Dedifferentiated amniotic fluid mesenchymal stem cell (primary cell): ENCODE measurements at regions not wholly inside any gene's neighbourhood (a gene's known extent, or its start where the extent isn't known, plus 50 kb on each side); places are given as distances from the start of the nearest gene placed in this dataset.
A peak's percentile ranks its signal among the peaks of the same experiment; 100 is the strongest.

ENCODE experiments used
- DNase-seq: peaks from one replicate; pipeline ENCODE4 v3.0.0-alpha.2; 2016; ENCODE audit errors: extremely low spot score

DNA sequence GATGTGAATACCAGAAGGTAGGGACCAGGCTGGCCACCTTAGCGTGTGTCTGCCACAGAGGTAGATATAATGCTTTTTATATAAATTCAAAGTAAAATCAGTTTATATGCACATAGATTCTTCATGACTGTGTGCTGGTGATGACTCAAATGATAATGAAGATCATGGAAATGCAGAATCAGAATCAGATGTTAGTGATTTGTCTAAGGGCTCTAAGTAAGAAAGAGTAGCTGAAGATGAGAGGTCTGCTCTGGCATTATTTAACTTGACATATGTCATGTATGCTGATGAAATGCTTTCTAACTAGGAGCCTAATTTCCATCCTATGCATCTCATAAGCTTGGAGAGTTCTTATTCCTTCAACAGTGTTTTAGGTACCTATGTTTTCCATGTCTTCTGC, 50.3 kb upstream of the DPH6 start:
- no peak for DNase-seq

DNA sequence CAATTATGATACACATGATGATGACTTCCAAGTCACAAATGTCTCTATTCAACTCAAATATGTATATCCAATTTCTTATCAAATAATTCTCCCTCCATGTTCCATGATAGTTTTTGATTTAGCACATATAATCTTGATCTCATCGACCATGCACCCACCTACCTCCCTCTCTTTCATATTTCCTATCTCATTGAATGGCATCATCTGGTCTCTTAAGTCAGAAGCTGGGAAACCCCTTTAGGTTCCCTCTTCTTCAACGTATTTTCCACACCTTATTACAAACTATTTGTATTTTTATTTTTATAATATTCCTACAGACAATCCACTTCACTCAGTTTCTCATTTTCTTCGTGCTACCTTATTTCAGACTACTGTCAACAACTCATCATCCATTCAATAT, 56.9 kb upstream of the DPH6 start:
- no peak for DNase-seq

DNA sequence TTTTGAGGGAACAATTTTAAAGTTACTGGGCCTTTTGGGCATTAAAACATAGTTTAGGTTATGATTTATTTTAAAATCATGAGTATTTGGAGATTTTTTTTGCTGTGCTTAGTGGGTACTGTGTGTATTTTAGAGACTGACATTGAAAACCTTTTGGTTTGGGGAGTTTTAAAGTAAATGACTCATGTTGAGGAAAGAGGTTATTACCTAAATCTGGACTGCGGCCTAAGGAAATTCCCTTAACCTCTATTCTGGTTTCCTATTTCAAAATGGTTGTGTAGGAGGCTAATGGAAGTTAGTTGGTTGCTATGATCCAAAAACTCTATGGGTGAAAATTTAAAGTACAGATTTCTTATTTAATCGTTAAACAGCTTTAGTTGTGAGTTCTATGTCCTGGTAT, 57.3 kb upstream of the DPH6 start:
- DNase-seq: peak; percentile 44

DNA sequence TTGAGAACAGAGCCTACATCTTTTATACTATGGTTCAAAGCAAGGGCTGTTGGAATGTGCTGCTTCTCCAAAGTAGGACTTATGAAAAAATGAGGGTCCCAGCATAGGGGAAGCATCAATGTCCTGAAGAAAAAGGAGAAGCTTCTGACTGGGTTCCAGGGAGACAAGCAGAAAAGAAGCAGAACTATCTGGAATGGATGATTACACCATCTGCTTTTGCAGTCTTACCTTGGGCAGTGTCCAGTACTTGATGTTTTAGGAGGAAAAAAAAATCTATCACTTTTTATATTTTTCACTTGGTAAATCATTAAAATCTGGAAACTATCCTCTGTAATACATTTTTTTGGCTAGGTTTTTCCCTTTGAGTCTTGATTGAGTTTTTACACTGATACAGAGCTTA, 57.9 kb upstream of the DPH6 start:
- no peak for DNase-seq

DNA sequence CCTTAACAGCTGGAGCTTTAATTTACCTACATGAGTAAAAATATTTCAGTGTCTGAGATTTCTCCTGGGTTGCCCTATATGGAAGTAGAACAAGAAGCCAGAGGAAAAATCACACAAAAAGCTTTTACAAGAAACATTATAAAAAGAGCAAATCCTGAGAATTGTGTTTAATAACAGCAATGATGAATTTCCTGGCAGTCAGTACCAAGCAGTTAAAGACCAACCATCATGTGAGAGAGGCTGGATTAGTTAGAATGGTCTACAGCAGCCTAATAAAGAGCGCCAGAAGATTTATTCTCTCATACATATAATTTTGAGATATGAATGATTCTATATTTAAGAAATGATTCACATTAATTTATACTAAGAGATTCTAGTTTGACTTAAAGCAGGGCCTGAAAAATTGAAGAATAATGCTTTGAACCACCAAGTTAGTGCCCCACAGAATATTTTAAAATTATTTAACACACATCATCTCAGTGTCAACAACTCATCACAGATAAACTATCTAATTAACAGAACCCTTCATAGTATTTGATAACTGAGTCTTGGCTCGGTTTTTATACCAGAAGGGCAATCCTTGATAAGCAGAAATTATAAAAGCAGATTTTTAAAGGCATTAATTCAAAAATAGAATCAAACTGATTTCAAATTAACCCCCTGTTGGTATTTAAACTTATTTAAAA, 59.9 kb upstream of the DPH6 start:
- DNase-seq: no peak

DNA sequence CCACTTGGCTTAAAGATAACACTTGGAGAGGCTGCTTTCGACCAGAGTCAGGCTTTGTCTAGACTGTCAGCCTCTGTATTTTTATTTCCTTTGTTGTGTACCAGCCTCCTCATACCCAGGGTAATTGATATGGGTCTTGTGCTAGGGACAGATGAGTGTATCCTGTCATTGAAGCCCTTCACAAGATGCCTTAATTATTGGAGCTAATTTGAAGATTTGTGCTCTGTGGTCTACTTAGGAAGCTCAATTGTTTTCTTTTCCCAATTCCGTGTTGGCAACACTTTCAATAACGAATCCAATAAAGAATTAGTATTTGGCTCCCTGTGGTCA, 60.5 kb upstream of the DPH6 start:
- no peak for DNase-seq

DNA sequence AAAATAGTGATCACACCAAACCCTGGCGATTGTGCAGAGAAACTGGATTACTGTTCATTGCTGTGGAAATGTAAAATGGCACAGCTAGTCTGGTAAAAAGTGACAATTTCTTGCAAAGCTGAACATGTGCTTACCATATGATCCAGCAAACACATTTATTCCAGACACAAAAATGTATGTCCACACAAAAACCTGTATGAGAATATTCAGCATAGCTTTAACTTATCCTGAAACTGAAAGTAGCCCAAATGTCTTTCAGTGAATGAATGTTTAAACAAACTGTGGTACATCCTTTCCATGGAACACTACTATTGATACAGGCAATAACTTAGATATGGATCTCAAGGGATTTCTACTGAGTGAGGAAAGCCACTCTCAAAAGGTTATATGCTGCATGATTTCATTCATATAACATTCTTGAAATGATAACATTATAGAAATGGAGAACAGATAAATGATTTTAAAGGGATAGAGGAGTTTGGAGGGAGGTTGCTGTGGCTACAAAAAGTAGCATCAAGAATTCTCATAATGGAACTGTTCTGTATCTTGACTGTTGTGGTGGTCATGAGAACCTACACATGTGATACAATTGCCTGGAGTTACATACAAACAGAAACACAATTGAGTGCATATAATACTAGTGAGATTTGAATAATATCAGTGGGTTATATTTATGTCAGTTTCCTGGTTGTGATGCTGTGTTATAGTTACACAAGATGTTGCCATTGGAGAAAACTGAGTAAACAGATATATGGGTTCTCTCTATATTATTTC, 70.7 kb upstream of the DPH6 start:
- DNase-seq: no peak

DNA sequence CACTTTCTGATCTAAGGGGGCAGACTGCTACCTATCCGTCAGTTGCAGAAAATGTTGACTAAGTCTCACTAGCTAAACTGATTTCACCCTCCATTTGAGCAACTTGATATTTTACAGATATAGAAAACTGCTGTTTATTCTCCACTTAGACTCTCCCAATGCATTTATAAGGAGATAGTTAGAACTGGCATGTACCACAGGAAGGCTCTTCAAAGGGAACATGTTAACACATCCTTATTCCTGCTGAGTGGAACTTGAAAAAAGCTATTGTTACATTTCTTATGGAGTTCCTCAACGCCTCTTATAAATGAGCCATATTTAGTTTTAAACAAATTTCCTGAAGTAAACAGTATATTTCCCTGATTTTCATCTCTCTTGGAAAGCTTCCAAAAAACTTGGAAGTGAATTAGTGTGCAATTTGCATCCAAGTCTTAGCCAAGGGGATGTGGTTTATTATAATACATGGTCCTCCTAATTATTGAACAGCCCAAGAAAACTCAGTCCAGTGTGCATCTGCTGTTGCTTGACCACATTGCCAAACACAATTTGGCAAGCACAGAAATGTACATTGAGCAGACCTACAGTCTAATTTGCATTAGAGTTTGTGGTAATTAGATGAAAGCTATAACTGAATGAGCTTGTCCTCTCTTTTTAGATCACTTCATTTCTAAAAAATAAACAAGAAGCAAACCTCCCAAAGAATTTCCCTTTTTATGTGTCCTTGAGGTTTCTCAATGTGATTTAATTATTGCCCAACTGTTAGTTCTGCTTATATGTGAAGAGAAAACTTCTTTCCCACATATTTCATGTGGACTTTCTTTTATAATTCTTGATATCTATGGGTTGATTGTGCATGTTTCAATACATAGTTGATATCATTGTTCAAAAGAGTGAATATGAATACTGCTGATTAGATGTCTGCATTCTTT, 72.6 kb upstream of the DPH6 start:
- no peak for DNase-seq

DNA sequence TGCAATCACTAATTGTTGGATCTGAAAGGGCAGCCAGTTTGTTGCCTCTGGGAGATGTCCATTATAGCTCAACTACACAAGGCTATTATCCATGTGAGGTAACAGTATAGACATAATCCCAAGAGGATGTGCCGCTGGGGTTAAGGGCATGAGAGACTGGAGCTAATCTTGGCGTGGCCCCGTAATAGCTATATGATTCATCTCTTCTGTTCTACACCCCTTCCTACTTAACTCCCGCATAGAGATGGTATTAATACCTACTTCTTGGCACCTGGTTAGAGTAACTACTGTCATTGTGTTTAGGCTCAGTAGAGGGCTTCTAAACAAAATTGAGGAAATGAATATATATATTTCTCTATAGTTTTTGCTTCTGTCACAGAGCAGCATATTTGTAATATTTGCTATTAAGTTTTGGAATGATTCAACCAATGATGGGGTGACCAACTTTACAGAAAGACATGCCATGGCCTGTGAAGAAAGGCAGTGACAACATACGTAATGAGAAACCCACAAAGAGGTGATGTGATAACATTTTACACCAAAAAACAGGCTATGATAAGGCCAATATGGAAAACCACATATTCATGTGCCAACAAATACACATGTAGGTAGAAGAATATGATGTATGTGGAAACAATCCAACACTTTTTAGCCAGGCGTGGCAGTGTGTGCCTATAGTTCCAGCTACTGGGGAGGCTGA, 76.8 kb upstream of the DPH6 start:
- DNase-seq: no peak

DNA sequence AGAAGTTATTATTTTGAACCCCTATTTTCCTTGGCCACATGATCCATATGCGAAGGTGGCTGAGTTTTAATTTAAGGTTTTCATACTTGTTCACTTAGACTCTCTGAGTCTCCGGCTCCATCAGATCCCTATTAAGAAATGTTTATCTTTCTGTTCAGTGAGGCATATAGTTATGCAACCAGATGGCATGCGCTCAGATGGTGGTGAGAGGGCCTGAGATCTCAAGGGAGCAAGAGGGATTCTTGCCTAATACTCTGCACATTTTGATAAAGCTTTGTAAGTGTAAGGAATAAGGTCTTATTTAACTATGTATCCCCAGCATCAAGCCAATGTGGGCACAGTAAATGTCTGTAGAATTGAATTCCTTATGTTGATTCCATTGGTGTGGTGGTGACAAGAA, 78.9 kb upstream of the DPH6 start:
- DNase-seq: peak; percentile 89

DNA sequence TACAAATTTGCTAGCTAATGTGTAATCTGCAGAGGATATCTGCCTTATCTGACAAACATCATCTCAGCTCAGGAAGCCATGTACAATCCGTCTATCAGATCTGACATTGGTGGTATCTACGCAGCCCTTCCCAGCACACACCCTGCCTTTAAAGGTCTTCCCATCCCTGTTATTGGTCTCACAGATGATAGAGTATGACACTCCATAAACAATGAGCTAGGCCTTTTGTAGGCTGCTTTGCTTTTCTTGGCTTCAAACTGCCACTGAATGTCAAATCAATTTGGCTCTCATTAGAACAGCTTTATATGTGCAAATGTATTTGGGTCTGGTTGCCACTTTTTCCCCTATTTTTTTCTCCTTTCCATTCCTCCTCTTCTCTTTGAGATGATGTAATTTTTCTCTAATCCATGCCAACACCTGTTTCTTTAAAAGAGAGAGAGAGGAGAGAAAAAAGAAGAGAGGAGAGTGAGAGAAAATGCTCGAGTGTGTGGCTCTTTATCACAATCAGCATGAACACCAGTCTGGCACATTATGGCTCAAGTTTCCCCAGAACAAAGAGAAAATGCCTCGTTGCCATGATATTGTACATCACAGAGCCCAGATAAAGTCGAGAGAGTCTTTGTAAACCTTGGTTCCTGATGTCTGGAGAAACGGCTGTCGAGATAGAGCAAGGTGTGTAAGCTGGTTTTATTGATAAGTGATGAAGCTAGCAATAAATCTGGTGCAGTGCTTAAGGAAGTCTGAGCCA, 80.8 kb upstream of the DPH6 start:
- DNase-seq: peak; percentile 76

DNA sequence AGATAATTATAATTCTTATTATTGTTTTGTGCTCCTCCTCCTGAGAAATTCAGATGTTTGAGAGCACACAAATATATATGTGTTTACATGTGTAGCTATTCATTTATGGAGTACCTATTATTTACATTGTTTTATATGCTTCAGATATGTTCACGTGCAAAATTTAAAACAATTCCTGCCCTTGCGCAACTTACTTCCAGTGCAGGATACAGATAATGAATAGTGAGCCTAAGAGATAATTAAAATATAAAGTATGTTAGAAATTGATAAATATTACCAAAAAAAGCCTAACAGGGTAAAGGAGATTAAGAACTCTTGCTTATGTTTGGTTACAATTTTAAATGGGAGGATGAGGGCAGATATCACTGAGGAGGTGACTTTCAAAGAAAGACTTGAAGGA, 81.7 kb upstream of the DPH6 start:
- DNase-seq: no peak

DNA sequence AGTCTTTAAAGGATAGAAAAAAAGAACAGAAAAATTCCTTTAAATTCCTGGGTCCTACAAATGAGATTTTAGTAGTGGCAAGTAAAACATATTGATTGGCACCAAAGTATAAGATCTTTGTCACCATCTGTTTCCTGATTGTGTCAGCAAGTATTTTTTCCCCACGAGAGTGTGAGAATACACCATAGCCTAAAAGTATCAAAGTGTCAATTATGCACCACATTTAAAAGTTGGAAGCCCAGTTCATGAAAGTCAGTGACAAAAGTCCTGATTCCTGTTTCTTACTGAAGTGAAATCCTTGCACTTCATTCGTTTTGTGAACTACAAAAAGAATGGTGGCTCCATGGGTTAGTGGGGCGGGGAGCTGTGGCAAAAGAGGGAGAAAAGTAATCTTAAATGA, 83.8 kb upstream of the DPH6 start:
- DNase-seq: no peak

DNA sequence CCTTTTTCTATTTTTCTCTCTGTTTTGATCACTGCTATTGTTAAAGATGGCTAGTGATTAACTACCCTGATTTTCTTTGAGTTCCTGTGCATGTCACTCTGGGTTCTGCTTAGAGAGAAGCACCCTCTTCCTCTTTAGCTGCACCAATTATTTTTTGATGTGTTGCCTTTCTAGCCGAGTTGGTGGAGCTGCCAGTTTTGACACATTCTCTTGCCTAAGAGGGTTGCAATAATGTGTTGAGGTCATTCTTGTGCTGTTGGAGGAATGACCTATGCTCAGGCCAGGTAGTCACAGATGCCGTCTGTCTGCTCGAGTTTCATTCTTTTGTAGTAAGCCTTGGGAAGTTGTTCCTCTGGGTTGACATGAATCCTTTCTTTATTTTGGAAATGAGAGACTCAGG, 84.6 kb upstream of the DPH6 start:
- no peak for DNase-seq

DNA sequence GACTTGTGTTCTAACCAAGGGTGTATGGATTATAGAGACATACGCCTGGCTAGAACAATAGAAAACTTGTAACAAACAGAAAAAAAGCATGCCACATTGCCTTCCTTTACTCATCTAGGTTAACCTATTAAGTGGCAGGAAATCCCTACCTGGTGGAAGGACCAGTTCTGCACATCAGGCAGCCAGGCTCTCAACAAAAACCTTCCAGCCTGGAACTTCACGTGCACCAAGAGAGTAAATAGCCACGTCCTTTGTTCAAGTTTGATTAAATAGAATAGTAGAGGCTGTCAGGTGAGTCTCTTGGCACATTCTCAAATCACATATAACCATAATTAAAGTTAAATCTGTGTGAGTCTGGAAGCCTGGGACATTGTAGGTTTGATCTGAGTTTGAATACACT, 85.0 kb upstream of the DPH6 start:
- DNase-seq: no peak

DNA sequence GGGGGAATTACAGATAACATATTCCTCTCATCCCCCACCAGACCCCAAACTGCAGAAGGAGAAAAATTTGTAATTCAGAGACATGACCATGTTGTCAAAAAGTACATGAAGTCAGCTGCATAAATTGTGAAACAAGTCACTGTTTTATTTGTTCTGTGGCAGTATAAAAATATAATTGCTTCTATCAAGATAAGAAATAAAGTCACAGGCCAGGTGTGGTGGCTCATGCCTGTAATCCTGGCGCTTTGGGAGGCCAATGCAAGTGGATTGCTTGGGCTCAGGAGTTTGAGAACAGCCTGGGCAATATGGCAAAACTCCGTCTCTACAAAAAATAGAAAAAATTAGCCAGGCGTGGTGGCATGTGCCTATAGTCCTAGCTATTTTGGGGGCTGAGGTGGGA, 87.7 kb upstream of the DPH6 start:
- DNase-seq: no peak

DNA sequence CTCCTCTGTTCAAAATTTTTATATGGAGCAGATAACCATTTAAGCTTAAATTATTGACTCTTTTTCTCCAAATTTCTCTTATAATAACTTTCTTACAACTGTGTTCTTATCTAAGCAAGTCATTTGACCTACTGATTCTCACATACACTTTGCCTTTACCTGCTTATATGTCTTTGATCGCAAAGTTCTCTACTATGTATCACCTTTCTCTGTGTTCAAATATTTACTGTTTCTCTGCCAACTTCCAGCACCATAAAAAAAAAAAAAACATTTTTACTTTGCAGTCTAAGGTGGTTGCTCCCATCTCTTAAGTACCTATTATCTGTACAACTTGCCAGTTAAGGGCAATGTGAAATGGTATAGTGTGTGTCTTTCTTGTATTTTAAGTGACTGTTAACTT, 100.8 kb upstream of the DPH6 start:
- no peak for DNase-seq

DNA sequence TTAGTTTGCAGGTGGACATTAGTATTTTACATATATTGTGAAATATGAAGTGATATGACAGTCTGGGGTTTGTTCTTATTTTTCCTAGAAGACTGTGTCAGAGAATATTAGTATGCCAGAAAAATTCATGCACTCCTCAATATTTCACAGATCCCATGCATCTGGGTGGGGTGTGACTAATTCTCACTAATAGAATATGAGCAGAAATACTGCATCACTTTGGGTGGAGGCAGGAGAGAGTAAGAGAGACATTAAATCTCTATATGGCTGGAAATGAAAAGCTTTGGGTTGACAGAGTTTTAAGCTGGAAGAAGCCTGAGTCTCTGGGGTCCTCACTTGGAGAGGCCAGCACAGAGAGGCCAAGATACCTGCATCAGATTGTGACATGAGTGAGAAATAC, 101.3 kb upstream of the DPH6 start:
- no peak for DNase-seq

DNA sequence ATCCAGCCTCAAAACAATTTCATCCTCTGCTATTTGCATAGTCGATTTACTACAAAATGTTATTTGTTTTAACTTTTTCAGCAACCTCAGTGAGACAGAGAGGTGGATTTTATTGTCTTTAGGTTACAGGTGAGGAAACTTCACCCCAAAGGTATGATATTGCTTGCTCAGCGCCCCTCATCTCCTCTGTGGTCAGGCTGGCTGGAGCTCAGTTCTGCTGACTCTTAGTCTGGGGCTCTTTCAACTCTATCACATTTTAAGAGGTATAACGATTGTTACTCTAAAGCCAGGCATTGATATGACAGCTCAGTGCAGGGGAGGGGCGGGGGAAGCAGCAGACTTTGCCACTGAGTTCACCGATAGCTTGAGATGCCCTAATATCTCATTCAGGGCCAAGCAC, 103.0 kb upstream of the DPH6 start:
- DNase-seq: no peak

DNA sequence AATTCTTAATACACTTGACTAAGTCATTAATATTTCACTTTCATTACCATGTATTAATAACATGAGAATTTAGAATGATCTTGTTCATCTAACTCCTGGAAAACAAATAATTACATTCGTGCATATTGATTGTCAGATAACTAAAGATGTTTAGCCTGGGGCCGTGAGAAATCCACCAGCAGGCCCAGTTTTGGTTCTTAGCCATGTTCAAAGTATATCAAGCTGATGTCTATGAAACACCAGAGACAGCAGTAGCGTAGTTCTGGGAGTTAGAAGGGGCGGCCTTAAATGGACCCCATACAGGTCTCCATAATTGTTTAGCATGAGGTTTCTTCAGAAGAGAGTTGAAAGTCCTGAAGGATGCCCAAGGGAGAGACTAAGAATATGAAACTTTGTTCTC, 103.6 kb upstream of the DPH6 start:
- DNase-seq: no peak

DNA sequence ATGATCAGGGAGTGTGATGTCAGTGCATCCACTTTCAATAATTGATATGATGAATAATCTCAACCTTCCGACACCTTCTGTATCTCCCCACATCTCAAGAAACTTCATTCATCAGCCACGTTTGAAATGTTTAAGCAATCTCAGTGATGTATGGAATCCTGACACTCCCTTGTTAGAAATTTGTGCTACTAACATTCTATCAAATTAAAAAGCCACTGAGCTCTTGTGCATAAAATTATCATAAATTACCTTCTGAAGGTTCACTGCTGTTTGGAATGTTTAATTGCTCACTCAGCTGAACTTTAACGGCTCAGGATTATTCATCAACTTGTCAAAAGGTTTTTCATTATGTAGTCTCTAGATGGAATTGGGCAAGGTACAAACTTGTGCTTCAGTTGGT, 108.4 kb upstream of the DPH6 start:
- no peak for DNase-seq
